ENCODE measurements at regions not wholly inside any gene's neighbourhood (a gene's known extent, or its start where the extent isn't known, plus 50 kb on each side); places are given as distances from the start of the nearest gene placed in this dataset.

DNA sequence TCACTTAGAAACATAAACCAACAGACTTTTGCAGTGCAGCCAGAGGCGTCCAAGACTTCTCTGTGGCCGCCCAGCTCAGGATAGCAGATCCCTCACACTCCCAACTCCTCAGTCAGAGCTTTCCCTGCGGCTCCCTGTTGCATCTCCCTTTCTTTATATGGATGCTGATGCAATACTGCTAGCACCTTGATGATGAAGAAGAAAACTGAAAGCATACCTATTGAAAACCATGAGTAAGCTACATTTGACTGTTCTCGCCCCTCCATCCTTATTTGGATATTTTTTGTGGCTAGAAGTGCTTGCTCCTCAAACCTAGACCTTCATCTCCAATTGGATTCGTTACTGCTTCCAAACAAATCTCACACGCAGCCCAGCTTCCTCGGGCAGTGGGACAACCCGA is 57.3 kb upstream of the UBL3 start:
- TF ChIP-seq FOXM1 (IDR thresholded peaks at IDR 0.05; ENCODE audit: borderline replicate concordance, low read depth): no peak
- TF ChIP-seq, protein P1, sequence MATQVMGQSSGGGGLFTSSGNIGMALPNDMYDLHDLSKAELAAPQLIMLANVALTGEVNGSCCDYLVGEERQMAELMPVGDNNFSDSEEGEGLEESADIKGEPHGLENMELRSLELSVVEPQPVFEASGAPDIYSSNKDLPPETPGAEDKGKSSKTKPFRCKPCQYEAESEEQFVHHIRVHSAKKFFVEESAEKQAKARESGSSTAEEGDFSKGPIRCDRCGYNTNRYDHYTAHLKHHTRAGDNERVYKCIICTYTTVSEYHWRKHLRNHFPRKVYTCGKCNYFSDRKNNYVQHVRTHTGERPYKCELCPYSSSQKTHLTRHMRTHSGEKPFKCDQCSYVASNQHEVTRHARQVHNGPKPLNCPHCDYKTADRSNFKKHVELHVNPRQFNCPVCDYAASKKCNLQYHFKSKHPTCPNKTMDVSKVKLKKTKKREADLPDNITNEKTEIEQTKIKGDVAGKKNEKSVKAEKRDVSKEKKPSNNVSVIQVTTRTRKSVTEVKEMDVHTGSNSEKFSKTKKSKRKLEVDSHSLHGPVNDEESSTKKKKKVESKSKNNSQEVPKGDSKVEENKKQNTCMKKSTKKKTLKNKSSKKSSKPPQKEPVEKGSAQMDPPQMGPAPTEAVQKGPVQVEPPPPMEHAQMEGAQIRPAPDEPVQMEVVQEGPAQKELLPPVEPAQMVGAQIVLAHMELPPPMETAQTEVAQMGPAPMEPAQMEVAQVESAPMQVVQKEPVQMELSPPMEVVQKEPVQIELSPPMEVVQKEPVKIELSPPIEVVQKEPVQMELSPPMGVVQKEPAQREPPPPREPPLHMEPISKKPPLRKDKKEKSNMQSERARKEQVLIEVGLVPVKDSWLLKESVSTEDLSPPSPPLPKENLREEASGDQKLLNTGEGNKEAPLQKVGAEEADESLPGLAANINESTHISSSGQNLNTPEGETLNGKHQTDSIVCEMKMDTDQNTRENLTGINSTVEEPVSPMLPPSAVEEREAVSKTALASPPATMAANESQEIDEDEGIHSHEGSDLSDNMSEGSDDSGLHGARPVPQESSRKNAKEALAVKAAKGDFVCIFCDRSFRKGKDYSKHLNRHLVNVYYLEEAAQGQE (IDR thresholded peaks at IDR 0.05; ENCODE audit: low read depth): no peak
- no peak for TF ChIP-seq TEAD4 (IDR thresholded peaks at IDR 0.05)
- no peak for TF ChIP-seq EP300 (IDR thresholded peaks at IDR 0.05; ENCODE audit: borderline replicate concordance)
- TF ChIP-seq, protein P2, sequence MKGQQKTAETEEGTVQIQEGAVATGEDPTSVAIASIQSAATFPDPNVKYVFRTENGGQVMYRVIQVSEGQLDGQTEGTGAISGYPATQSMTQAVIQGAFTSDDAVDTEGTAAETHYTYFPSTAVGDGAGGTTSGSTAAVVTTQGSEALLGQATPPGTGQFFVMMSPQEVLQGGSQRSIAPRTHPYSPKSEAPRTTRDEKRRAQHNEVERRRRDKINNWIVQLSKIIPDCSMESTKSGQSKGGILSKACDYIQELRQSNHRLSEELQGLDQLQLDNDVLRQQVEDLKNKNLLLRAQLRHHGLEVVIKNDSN (IDR thresholded peaks at IDR 0.05): no peak
- no peak for TF ChIP-seq YY1 (IDR thresholded peaks at IDR 0.05; ENCODE audit: low read depth)
- no peak for TF ChIP-seq TCF12 (IDR thresholded peaks at IDR 0.05; ENCODE audit: low read depth)
- no peak for TF ChIP-seq NFIC (IDR thresholded peaks at IDR 0.05)
- no peak for TF ChIP-seq TAF1 (IDR thresholded peaks at IDR 0.05; ENCODE audit: low read depth)

DNA sequence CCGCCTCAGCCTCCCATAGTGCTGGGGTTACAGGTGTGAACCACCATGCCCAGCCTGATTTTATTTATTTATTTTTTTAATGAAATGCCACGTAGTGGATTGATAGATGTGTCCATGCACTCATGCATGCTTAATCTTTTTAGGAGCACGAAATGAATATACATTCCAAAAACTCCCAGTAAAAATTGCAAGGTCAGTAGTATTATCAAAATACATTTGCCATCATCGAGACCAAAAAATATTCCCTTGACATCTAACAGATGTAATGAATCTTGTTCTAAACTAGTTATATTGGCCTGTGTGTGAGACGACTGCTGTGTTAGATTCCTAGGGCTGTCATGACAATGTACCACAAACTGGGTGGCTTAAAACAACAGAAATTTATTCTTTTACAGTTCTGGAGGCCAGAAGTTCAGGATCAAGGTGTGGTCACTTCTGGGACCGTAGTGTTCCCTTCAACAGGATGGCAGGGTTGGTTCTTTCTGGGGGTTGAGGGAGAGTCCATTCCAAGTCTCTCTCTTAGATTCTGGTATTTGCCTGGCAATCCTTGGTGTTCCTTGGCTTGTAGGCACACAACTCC is 56.1 kb upstream of the UBL3 start:
- TF ChIP-seq, protein P2 (IDR thresholded peaks at IDR 0.05): no peak

DNA sequence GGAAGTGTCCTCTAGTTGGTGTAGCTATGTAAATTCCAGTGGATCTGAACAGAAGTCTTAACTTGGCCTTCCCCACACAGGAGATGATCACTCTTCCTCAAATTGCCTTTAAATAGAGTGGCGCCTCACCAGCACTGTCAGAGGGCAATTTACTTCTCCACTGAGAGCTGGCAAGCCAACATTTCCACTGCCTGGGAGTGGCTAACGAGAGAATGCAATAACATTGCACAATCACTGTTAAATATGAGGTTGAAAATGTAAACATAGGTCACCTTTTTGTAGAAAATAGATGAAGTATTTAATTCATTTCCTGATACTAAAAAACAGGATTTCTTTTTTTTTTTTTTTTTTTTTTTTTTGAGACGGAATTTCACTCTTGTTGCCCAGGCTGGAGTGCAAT is 55.4 kb upstream of the UBL3 start:
- TF ChIP-seq NFIC (IDR thresholded peaks at IDR 0.05) (0 out of 2 replicates have a peak, but pooled peaks have one; percentile 14), CEBPB (IDR thresholded peaks at IDR 0.05) (peak; percentile 96), TAF1 (IDR thresholded peaks at IDR 0.05; ENCODE audit: low read depth) (no peak), TEAD4 (IDR thresholded peaks at IDR 0.05) (no peak), EGR1 (IDR thresholded peaks at IDR 0.05) (no peak), YY1 (IDR thresholded peaks at IDR 0.05; ENCODE audit: low read depth) (no peak), TCF12 (IDR thresholded peaks at IDR 0.05; ENCODE audit: low read depth) (no peak)
- TF ChIP-seq, protein P2 (IDR thresholded peaks at IDR 0.05): no peak

DNA sequence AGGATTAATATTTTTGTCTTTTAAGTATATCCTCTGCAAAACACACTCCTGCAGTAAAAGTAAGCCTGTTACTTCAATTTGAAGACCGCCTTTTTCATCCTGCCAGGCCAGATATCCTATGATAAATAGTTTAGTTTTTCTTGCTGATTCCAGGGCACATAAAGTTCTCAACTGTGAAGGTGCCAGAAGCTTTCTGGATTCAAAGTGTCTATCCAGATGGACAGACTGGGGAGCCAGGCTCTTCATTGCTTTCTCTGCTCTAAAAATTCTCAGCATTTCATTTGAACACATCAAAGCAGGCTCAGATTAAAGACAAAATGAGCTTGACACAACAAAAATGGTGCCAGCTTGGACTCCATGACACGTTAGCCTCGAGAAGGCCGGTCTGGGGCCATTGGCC is 53.6 kb upstream of the UBL3 start:
- TF ChIP-seq, protein P2 (IDR thresholded peaks at IDR 0.05): no peak
- TF ChIP-seq EGR1 (IDR thresholded peaks at IDR 0.05) (no peak), TEAD4 (IDR thresholded peaks at IDR 0.05) (no peak), NFIC (IDR thresholded peaks at IDR 0.05) (no peak), ZBTB7A (IDR thresholded peaks at IDR 0.05; ENCODE audit: low read depth) (no peak), CREB1 (IDR thresholded peaks at IDR 0.05; ENCODE audit: low read depth) (no peak), EP300 (IDR thresholded peaks at IDR 0.05; ENCODE audit: borderline replicate concordance) (no peak), TCF12 (IDR thresholded peaks at IDR 0.05; ENCODE audit: low read depth) (no peak), YY1 (IDR thresholded peaks at IDR 0.05; ENCODE audit: low read depth) (no peak), TAF1 (IDR thresholded peaks at IDR 0.05; ENCODE audit: low read depth) (no peak), FOXM1 (IDR thresholded peaks at IDR 0.05; ENCODE audit: borderline replicate concordance, low read depth) (no peak), CEBPB (IDR thresholded peaks at IDR 0.05) (no peak), RAD21 (IDR thresholded peaks at IDR 0.05; ENCODE audit: low read depth) (no peak)
- TF ChIP-seq, protein P1 (IDR thresholded peaks at IDR 0.05; ENCODE audit: low read depth): no peak
- TF ChIP-seq, protein P3, sequence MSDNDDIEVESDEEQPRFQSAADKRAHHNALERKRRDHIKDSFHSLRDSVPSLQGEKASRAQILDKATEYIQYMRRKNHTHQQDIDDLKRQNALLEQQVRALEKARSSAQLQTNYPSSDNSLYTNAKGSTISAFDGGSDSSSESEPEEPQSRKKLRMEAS (IDR thresholded peaks at IDR 0.05): no peak

DNA sequence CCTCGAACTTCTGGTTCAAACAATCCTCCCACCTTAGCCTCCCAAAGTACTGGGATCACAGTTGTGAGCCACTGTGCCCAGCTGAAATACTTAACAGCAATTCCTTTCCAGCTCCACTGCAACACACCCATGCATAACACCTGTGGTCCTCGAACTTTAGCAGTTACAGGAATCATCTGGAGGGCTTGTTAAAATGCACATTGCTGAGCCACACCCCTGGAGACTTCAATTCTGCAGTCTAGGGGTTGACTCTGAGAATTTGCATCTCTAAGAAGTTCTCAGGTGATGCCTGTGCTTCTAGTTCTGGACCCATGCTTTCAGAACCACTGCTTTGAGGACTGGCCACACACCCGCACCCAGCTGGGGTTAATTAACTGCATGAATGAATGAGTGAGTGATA is 53.1 kb upstream of the UBL3 start:
- TF ChIP-seq TCF12 (IDR thresholded peaks at IDR 0.05; ENCODE audit: low read depth) (no peak), FOXM1 (IDR thresholded peaks at IDR 0.05; ENCODE audit: borderline replicate concordance, low read depth) (no peak)

DNA sequence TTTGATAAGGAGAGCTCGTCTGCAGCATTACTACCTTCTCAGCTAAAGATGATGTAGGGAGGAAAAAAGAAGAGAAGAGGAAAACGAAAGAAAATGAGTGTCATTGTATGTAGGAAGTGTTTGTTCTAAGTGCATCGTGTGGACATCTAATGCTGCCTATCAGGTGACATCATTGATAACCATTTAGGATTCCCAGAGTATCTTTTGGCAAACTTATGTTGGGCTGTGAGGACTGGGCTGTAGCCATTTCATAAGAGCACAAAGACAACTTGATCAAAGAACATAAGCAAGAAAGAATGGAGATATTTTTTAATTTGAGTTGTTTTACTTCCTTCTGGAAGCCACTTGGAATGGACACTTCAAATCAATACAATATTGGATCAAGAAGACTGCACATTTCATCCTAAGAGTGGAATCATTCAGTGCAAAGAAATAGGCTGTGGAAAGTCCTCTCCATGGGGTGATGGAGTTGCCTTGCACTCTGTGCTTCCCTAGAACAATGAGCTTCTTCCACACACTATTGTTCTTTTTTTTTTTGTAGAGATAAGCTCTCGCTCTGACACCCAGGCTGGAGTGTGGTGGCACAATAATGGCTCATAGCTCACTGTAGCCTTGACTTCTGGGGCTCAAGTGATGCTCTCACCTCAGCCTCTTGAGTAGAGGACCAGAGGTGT is 52.4 kb upstream of the UBL3 start:
- no peak for TF ChIP-seq RAD21 (IDR thresholded peaks at IDR 0.05; ENCODE audit: low read depth)
- TF ChIP-seq CREB1 (IDR thresholded peaks at IDR 0.05; ENCODE audit: low read depth): no peak
- TF ChIP-seq, protein P3 (IDR thresholded peaks at IDR 0.05): no peak
- TF ChIP-seq YY1 (IDR thresholded peaks at IDR 0.05; ENCODE audit: low read depth): no peak
- TF ChIP-seq, protein P1 (IDR thresholded peaks at IDR 0.05; ENCODE audit: low read depth): no peak
- no peak for TF ChIP-seq CEBPB (IDR thresholded peaks at IDR 0.05)
- no peak for TF ChIP-seq FOXM1 (IDR thresholded peaks at IDR 0.05; ENCODE audit: borderline replicate concordance, low read depth)
- TF ChIP-seq EP300 (IDR thresholded peaks at IDR 0.05; ENCODE audit: borderline replicate concordance): no peak
- TF ChIP-seq TCF12 (IDR thresholded peaks at IDR 0.05; ENCODE audit: low read depth): no peak
- TF ChIP-seq EGR1 (IDR thresholded peaks at IDR 0.05): no peak
- TF ChIP-seq NFIC (IDR thresholded peaks at IDR 0.05): no peak
- no peak for TF ChIP-seq TEAD4 (IDR thresholded peaks at IDR 0.05)
- no peak for TF ChIP-seq TAF1 (IDR thresholded peaks at IDR 0.05; ENCODE audit: low read depth)
- no peak for TF ChIP-seq ZBTB7A (IDR thresholded peaks at IDR 0.05; ENCODE audit: low read depth)
- TF ChIP-seq, protein P2 (IDR thresholded peaks at IDR 0.05): no peak

Measured in Ishikawa (cell line).